GM10248 (cell line): ENCODE measurements at regions not wholly inside any gene's neighbourhood (a gene's known extent, or its start where the extent isn't known, plus 50 kb on each side); places are given as distances from the start of the nearest gene placed in this dataset.

Source experiments
- CTCF ChIA-PET: fragments of 300-600 bp; sonication (Branson Sonifier 250); formaldehyde crosslinking; extraction: SDS; loops from one replicate; lab custom pipeline; 2021; ENCODE audit warnings: antibody characterized with exemption; lab: Yijun Ruan, JAX
- POLR2A ChIA-PET: fragments of 350-650 bp; sonication (Branson Sonifier 250); formaldehyde crosslinking; extraction: SDS; loops from one replicate; lab custom pipeline; 2020; ENCODE audit warnings: antibody characterized with exemption; lab: Yijun Ruan, JAX
- DNase-seq: peaks from one replicate; pipeline ENCODE4 v3.0.0; 2012; ENCODE audit errors: extremely low spot score
- CTCF ChIP-seq: IDR thresholded peaks from 2 replicates; pipeline ENCODE4 v1.5.1; 2012; ENCODE audit warnings: mild to moderate bottlenecking, low read depth; ENCODE audit errors: extremely low read depth, missing control alignments, control extremely low read depth

GRCh38 chr20:11542645-11543044, 375.0 kb upstream of the BTBD3 start:
- ChIA-PET CTCF (interaction anchor here (0.6 to 2.7 kb wide), 10 partner anchors 9 to 1926 kb away, joined by 3 to 18 read pairs (median 4); no protein-coding TSS in a partner anchor), POLR2A (no interaction called here)
- no peak for TF ChIP-seq CTCF
- no peak for DNase-seq

- POLR2A ChIA-PET = no interaction called here
- CTCF ChIA-PET = interaction anchor here (0.6 to 2.7 kb wide), 18 partner anchors 10 to 1568 kb away, joined by 3 to 18 read pairs (median 4); no protein-coding TSS in a partner anchor
- peak; percentile 45 for DNase-seq
- TF ChIP-seq CTCF = peak; percentile 57
These were observed 373.5 kb upstream of the BTBD3 start for GRCh38 chr20:11544029-11544678.

- TF ChIP-seq CTCF = no peak
- no peak for DNase-seq
- CTCF ChIA-PET = interaction anchor here (0.8 to 1.3 kb wide), 4 partner anchors 8 to 1930 kb away, joined by 3 to 6 read pairs (median 4); no protein-coding TSS in a partner anchor
- POLR2A ChIA-PET = no interaction called here
These were observed 370.8 kb upstream of the BTBD3 start for GRCh38 chr20:11546939-11547338.

GRCh38 chr20:11549172-11550103, 368.3 kb upstream of the BTBD3 start:
- ChIA-PET CTCF (interaction anchor here (1.1 kb wide), 1 partner anchor 16 kb away, joined by 3 read pairs; no protein-coding TSS in a partner anchor), POLR2A (no interaction called here)
- no peak for TF ChIP-seq CTCF
- no peak for DNase-seq

- ChIA-PET CTCF (no interaction called here), POLR2A (no interaction called here)
- no peak for DNase-seq
- no peak for TF ChIP-seq CTCF
These were observed 366.9 kb upstream of the BTBD3 start for GRCh38 chr20:11550657-11551338.

- CTCF ChIA-PET = interaction anchor here (1.0 kb wide), 1 partner anchor 1934 kb away, joined by 3 read pairs; no protein-coding TSS in a partner anchor
- DNase-seq = no peak
- TF ChIP-seq CTCF = no peak
- POLR2A ChIA-PET = no interaction called here
These were observed 366.2 kb upstream of the BTBD3 start for GRCh38 chr20:11551479-11551878.
